ENCODE measurements at regions not wholly inside any gene's neighbourhood (a gene's known extent, or its start where the extent isn't known, plus 50 kb on each side); places are given as distances from the start of the nearest gene placed in this dataset.

DNA sequence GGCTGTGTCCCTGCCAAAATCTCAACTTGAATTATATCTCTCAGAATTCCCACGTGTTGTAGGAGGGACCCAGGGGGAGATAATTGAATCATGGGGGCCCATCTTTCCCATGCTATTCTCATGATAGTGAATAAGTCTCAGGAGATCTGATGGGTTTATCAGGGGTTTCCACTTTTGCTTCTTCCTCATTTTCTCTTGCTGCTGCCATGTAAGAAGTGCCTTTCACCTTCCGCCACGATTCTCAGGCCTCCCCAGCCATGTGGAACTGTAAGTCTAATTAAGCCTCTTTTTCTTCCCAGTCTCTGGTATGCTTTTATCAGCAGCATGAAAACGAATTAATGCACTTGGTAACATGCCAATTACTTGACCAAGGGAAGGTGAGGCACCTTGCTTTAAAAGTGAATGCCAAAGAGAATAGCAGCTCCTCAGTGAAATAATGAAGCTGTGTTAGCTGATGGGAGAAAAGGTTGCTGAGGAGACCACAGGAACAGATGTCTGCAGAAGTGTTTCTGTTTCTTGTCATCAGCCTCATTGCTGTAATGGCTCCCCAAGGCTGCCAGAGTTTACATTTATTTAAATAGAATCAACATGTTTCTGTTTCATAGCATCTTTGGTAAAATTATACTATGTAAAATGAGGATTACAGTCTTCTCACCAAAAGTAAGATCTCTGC, 89.0 kb upstream of the CD44 start:
- Histone ChIP-seq H3K9ac (ENCODE audit: insufficient read depth in 1 of 2, low read depth in 2 of 2, low read length in 2 of 2) (no peak overlapping the region), H3K9me1 (ENCODE audit: control insufficient read depth, insufficient read depth, low read length) (no peaks in the 10 kb centered on the region), H3K27me3 (ENCODE audit: control insufficient read depth in 2 of 2, insufficient read depth in 2 of 2, low read length in 2 of 2) (peaks cover 0 to 3% of the 10 kb centered on the region in 2 experiments; a peak in 1 of 5 replicates), H3K9me3 (replicated peaks; ENCODE audit: control insufficient read depth, insufficient read depth, low read depth, low read length) (no peaks in the 10 kb centered on the region), H3K4me2 (ENCODE audit: insufficient read depth, low read length) (no peak overlapping the region), H3K4me3 (no peak overlapping the region), H3K27ac (ENCODE audit: extremely low read depth, low read depth, low read length) (0 out of 3 replicates have a peak overlapping the region, but pooled peaks have one; percentile 7), H2AFZ (ENCODE audit: low read depth, low read length) (no peak overlapping the region; the same call in 1 of the 2 replicates), H4K20me1 (replicated peaks; ENCODE audit: control insufficient read depth, insufficient read depth, low read length) (no peaks in the 10 kb centered on the region), H3K79me2 (ENCODE audit: control insufficient read depth, insufficient read depth, low read length) (no peaks in the 10 kb centered on the region), H3K36me3 (ENCODE audit: control insufficient read depth, insufficient read depth, low read length) (no peaks in the 10 kb centered on the region), H3K4me1 (replicated peaks in 1 of 2; ENCODE audit: control insufficient read depth in 2 of 2, insufficient read depth in 2 of 2, low read length in 2 of 2) (no peaks in the 10 kb centered on the region; a peak in 2 of 5 replicates)
- TF ChIP-seq ZNF764 (CRISPR knock-in tag; IDR thresholded peaks at IDR 0.05; ENCODE audit: low read depth) (no peak), ZBED1 (IDR thresholded peaks at IDR 0.05) (no peak), ZNF507 (tag; conservative IDR thresholded peaks at IDR 0.05) (no peak), ZNF316 (IDR thresholded peaks at IDR 0.05) (no peak), PML (IDR thresholded peaks at IDR 0.05; ENCODE audit: low read length) (no peak), SAP30 (IDR thresholded peaks at IDR 0.05; ENCODE audit: borderline replicate concordance, insufficient read depth, low read depth, low read length, poor library complexity, severe bottlenecking) (no peak), ETS2 (tag; IDR thresholded peaks at IDR 0.05; ENCODE audit: borderline replicate concordance, poor library complexity, severe bottlenecking) (no peak), SLC30A9 (CRISPR knock-in tag; IDR thresholded peaks at IDR 0.05) (no peak)
- TF ChIP-seq, protein P1, sequence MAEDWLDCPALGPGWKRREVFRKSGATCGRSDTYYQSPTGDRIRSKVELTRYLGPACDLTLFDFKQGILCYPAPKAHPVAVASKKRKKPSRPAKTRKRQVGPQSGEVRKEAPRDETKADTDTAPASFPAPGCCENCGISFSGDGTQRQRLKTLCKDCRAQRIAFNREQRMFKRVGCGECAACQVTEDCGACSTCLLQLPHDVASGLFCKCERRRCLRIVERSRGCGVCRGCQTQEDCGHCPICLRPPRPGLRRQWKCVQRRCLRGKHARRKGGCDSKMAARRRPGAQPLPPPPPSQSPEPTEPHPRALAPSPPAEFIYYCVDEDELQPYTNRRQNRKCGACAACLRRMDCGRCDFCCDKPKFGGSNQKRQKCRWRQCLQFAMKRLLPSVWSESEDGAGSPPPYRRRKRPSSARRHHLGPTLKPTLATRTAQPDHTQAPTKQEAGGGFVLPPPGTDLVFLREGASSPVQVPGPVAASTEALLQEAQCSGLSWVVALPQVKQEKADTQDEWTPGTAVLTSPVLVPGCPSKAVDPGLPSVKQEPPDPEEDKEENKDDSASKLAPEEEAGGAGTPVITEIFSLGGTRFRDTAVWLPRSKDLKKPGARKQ (CRISPR knock-in tag; IDR thresholded peaks at IDR 0.05), result no peak
- TF ChIP-seq, protein P2, sequence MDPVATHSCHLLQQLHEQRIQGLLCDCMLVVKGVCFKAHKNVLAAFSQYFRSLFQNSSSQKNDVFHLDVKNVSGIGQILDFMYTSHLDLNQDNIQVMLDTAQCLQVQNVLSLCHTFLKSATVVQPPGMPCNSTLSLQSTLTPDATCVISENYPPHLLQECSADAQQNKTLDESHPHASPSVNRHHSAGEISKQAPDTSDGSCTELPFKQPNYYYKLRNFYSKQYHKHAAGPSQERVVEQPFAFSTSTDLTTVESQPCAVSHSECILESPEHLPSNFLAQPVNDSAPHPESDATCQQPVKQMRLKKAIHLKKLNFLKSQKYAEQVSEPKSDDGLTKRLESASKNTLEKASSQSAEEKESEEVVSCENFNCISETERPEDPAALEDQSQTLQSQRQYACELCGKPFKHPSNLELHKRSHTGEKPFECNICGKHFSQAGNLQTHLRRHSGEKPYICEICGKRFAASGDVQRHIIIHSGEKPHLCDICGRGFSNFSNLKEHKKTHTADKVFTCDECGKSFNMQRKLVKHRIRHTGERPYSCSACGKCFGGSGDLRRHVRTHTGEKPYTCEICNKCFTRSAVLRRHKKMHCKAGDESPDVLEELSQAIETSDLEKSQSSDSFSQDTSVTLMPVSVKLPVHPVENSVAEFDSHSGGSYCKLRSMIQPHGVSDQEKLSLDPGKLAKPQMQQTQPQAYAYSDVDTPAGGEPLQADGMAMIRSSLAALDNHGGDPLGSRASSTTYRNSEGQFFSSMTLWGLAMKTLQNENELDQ (CRISPR knock-in tag; IDR thresholded peaks at IDR 0.05; ENCODE audit: borderline replicate concordance), result no peak
- TF ChIP-seq, protein P3, sequence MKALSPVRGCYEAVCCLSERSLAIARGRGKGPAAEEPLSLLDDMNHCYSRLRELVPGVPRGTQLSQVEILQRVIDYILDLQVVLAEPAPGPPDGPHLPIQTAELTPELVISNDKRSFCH (CRISPR knock-in tag; IDR thresholded peaks at IDR 0.05), result no peak
- TF ChIP-seq, protein P3 (tag; IDR thresholded peaks at IDR 0.05), result no peak
- TF ChIP-seq, protein P4, sequence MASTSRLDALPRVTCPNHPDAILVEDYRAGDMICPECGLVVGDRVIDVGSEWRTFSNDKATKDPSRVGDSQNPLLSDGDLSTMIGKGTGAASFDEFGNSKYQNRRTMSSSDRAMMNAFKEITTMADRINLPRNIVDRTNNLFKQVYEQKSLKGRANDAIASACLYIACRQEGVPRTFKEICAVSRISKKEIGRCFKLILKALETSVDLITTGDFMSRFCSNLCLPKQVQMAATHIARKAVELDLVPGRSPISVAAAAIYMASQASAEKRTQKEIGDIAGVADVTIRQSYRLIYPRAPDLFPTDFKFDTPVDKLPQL (IDR thresholded peaks at IDR 0.05; ENCODE audit: extremely low read depth, insufficient read length), result no peak
- ChIA-PET CTCF (ENCODE audit: low intra/inter-chr PET ratio) (no interaction called here), POLR2A (interaction anchor here (0.5 kb wide), 1 partner anchor 13 kb away, joined by 3 read pairs; no protein-coding TSS in a partner anchor)
- ATAC-seq (no peak), DNase-seq (ENCODE audit: extremely low read depth in 1 of 4, low spot score in 3 of 4) (no peak), FAIRE-seq (no peak)
- in situ Hi-C loops (cut with MboI), result no loop called here
- WGBS (ENCODE audit: insufficient coverage, low coverage, missing lambda C conversion rate), result 20% methylated on average over 4 of the region's 4 CpGs
- intact Hi-C loops (cut with micrococcal nuclease), result no loop called here
- BruUV-seq (replicated peaks), result no TSS peak
